HEK293 (cell line): ENCODE measurements at regions not wholly inside any gene's neighbourhood (a gene's known extent, or its start where the extent isn't known, plus 50 kb on each side); places are given as distances from the start of the nearest gene placed in this dataset.

Source experiments
- CTCF ChIA-PET: fragments of 350-600 bp; formaldehyde crosslinking; extraction: SDS; loops from one replicate; lab custom pipeline; 2021; ENCODE audit warnings: antibody characterized with exemption; lab: Yijun Ruan, JAX
- POLR2A ChIA-PET: fragments of 300-600 bp; formaldehyde crosslinking; extraction: SDS; loops from one replicate; lab custom pipeline; 2020; ENCODE audit warnings: antibody characterized with exemption, inconsistent platforms; lab: Yijun Ruan, JAX
- H3K27ac ChIP-seq: fragments of 200-500 bp; sonication (Bioruptor generic); 2 replicates; pipeline ENCODE4 v1.5.1; 2014; ENCODE audit warnings: low read depth, low read length, control low read depth, inconsistent platforms; ENCODE audit errors: extremely low read depth
- H3K36me3 ChIP-seq, 2 experiments: fragments of 200-500 bp in 1 of 2; sonication (Bioruptor generic) in 1 of 2; 1 replicate in 1 of 2; 2 replicates in 1 of 2; pipeline ENCODE4 v1.5.1; 2014 to 2017; ENCODE audit warnings: inconsistent platforms in 2 of 2, low read length in 2 of 2; ENCODE audit not compliant: control insufficient read depth in 2 of 2, insufficient read depth in 1 of 2
- H3K4me1 ChIP-seq: fragments of 200-500 bp; sonication (Bioruptor generic); 2 replicates; pipeline ENCODE4 v1.5.1; 2014; ENCODE audit warnings: mild to moderate bottlenecking, low read length, inconsistent platforms; ENCODE audit not compliant: control insufficient read depth, insufficient read depth
- H3K4me3 ChIP-seq: 2 replicates; pipeline ENCODE4 v1.5.1; 2011; ENCODE audit warnings: low read depth, mild to moderate bottlenecking, control low read depth, low read length, moderate library complexity
- H3K9me3 ChIP-seq: fragments of 200-500 bp; sonication (Bioruptor generic); 2 replicates; pipeline ENCODE4 v1.5.1; 2014; ENCODE audit warnings: low read depth, low read length, inconsistent platforms; ENCODE audit not compliant: control insufficient read depth, insufficient read depth
- AEBP2 ChIP-seq: fragments of 450-650 bp; formaldehyde crosslinking; IDR thresholded peaks from 2 replicates; pipeline ENCODE4 v1.5.1; 2016; ENCODE audit warnings: missing biosample characterization, missing genetic modification characterization, borderline replicate concordance
- BCL6B ChIP-seq: fragments of 450-650 bp; formaldehyde crosslinking; IDR thresholded peaks from 2 replicates; pipeline ENCODE4 v1.5.1; 2017; ENCODE audit warnings: missing biosample characterization, missing genetic modification characterization
- GLIS2 ChIP-seq: fragments of 450-650 bp; formaldehyde crosslinking; IDR thresholded peaks from 2 replicates; pipeline ENCODE4 v1.5.1; 2016; ENCODE audit warnings: missing biosample characterization, missing genetic modification characterization
- HOXC10 ChIP-seq: sonication (generic); formaldehyde crosslinking; IDR thresholded peaks from 2 replicates; pipeline ENCODE4 v1.8.1; 2023; ENCODE audit warnings: mild to moderate bottlenecking, missing genetic modification reagents
- KLF9 ChIP-seq: fragments of 450-650 bp; formaldehyde crosslinking; IDR thresholded peaks from 2 replicates; pipeline ENCODE4 v1.5.1; 2016; ENCODE audit warnings: missing biosample characterization, missing genetic modification characterization, low read depth
- PRDM6 ChIP-seq: fragments of 450-650 bp; formaldehyde crosslinking; IDR thresholded peaks from 2 replicates; pipeline ENCODE4 v1.5.1; 2017; ENCODE audit warnings: missing biosample characterization, missing genetic modification characterization
- SETDB1 ChIP-seq: IDR thresholded peaks from one replicate; pipeline ENCODE4 v1.6.1; 2017; ENCODE audit warnings: mild to moderate bottlenecking, low read length, moderate library complexity, mixed read lengths; ENCODE audit not compliant: insufficient read length
- TCF7L2 ChIP-seq: IDR thresholded peaks from 2 replicates; pipeline ENCODE4 v1.6.1; 2011; ENCODE audit warnings: low read depth, mild to moderate bottlenecking, inconsistent platforms, low read length, moderate library complexity, borderline replicate concordance
- WT1 ChIP-seq: fragments of 450-650 bp; formaldehyde crosslinking; IDR thresholded peaks from 2 replicates; pipeline ENCODE4 v1.5.1; 2016; ENCODE audit warnings: missing biosample characterization, missing genetic modification characterization
- ZBTB21 ChIP-seq: fragments of 450-650 bp; formaldehyde crosslinking; IDR thresholded peaks from 2 replicates; pipeline ENCODE4 v1.5.1; 2017; ENCODE audit warnings: missing biosample characterization, missing genetic modification characterization
- ZBTB8A ChIP-seq: fragments of 450-650 bp; formaldehyde crosslinking; IDR thresholded peaks from 2 replicates; pipeline ENCODE4 v1.5.1; 2016; ENCODE audit warnings: missing biosample characterization, missing genetic modification characterization
- ZFHX2 ChIP-seq: fragments of 450-650 bp; formaldehyde crosslinking; conservative IDR thresholded peaks from 2 replicates; pipeline ENCODE4 v1.5.1; 2016; ENCODE audit warnings: missing biosample characterization, missing genetic modification characterization
- ZNF140 ChIP-seq: fragments of 450-650 bp; formaldehyde crosslinking; IDR thresholded peaks from 2 replicates; pipeline ENCODE4 v1.5.1; 2016; ENCODE audit warnings: missing biosample characterization, missing genetic modification characterization
- ZNF223 ChIP-seq: fragments of 450-650 bp; formaldehyde crosslinking; IDR thresholded peaks from 2 replicates; pipeline ENCODE4 v1.5.1; 2016; ENCODE audit warnings: missing biosample characterization, missing genetic modification characterization
- ZNF23 ChIP-seq: fragments of 450-650 bp; formaldehyde crosslinking; IDR thresholded peaks from 2 replicates; pipeline ENCODE4 v1.5.1; 2016; ENCODE audit warnings: missing biosample characterization, missing genetic modification characterization, borderline replicate concordance
- ZNF24 ChIP-seq: fragments of 450-650 bp; formaldehyde crosslinking; IDR thresholded peaks from 2 replicates; pipeline ENCODE4 v1.5.1; 2016; ENCODE audit warnings: missing biosample characterization, missing genetic modification characterization
- ZNF274 ChIP-seq, 2 experiments: fragments of 200-500 bp in 1 of 2; fragments of 450-650 bp in 1 of 2; sonication (Bioruptor generic) in 1 of 2; formaldehyde crosslinking in 1 of 2; IDR thresholded peaks; 2 replicates each; pipeline versions ENCODE4 v1.5.1 to v1.6.1; 2014 to 2016; ENCODE audit warnings: borderline replicate concordance in 1 of 2, inconsistent platforms in 1 of 2, low read length in 1 of 2, missing biosample characterization in 1 of 2, missing genetic modification characterization in 1 of 2
- ZNF335 ChIP-seq: fragments of 450-650 bp; formaldehyde crosslinking; conservative IDR thresholded peaks from 2 replicates; pipeline ENCODE4 v1.5.1; 2016; ENCODE audit warnings: missing biosample characterization, missing genetic modification characterization
- ZNF529 ChIP-seq: fragments of 450-650 bp; formaldehyde crosslinking; IDR thresholded peaks from 2 replicates; pipeline ENCODE4 v1.5.1; 2017; ENCODE audit warnings: missing genetic modification characterization, missing biosample characterization; ENCODE audit not compliant: insufficient replicate concordance
- ZNF558 ChIP-seq: fragments of 450-650 bp; formaldehyde crosslinking; IDR thresholded peaks from 2 replicates; pipeline ENCODE4 v1.5.1; 2016; ENCODE audit warnings: missing biosample characterization, missing genetic modification characterization
- ZNF624 ChIP-seq: fragments of 450-650 bp; formaldehyde crosslinking; IDR thresholded peaks from 2 replicates; pipeline ENCODE4 v1.5.1; 2017; ENCODE audit warnings: missing biosample characterization, missing genetic modification characterization
- ZNF626 ChIP-seq: fragments of 450-650 bp; sonication (Bioruptor Pico); formaldehyde crosslinking; IDR thresholded peaks from 2 replicates; pipeline ENCODE4 v1.5.1; 2018; ENCODE audit warnings: missing biosample characterization, missing genetic modification characterization, inconsistent platforms
- ZNF629 ChIP-seq: fragments of 450-650 bp; formaldehyde crosslinking; IDR thresholded peaks from 2 replicates; pipeline ENCODE4 v1.5.1; 2017; ENCODE audit warnings: missing biosample characterization, missing genetic modification characterization
- ZNF677 ChIP-seq: fragments of 450-650 bp; IDR thresholded peaks from 2 replicates; pipeline ENCODE4 v1.5.0; 2018; ENCODE audit warnings: missing biosample characterization, mild to moderate bottlenecking, missing genetic modification characterization, moderate library complexity
- ZSCAN23 ChIP-seq: fragments of 450-650 bp; formaldehyde crosslinking; IDR thresholded peaks from 2 replicates; pipeline ENCODE4 v1.5.1; 2016; ENCODE audit warnings: missing biosample characterization, missing genetic modification characterization
- TF ChIP-seq, protein P1 (sequence below): fragments of 450-650 bp; formaldehyde crosslinking; IDR thresholded peaks from 2 replicates; pipeline ENCODE4 v1.5.1; 2017; ENCODE audit warnings: missing biosample characterization, missing genetic modification characterization
- TF ChIP-seq, protein P2 (sequence below): fragments of 450-650 bp; formaldehyde crosslinking; optimal IDR thresholded peaks from 2 replicates; pipeline ENCODE3; 2016; ENCODE audit warnings: missing biosample characterization, mild to moderate bottlenecking, missing genetic modification characterization

DNA sequence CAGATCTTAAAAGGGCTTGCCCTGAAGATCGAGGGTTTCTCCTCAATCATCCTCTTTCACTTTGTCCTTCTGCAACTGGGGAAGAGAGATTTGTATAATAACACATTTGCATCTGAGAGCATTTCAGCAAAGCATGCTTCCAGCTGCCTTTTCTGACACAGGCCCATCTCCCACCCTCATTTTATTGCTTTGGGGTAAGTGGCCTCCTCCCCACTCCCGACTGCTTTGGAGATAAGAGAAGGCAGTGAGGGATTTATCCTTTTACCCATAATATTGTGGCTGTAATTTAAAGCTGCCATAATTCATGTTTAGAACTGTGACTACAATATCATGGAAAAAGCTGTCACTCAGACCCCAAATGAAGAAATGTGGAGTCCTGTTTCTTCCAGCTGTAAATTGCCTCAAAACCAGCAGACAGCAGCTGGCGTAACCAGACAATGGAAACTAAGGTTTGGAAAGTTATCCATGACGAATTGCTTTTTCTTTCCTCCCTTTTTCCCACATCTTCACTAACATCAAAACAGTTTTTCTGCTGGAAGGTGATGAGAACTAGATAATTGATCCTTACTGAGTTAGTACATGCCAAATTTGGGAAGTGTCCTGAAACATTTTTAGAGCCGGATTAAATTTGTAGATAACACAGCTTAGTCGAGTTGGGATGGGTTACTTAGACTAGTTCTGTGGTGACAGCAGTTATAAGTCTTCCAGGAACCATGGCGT is 104.2 kb upstream of the PFN2 start:
- Histone ChIP-seq H3K4me3 (no peak overlapping the region), H3K36me3 (no peaks in the 10 kb centered on the region), H3K9me3 (no peaks in the 10 kb centered on the region), H3K27ac (no peak overlapping the region), H3K4me1 (no peaks in the 10 kb centered on the region)
- ChIA-PET POLR2A (no interaction called here), CTCF (no interaction called here)
- no peak for TF ChIP-seq ZNF274 (IDR thresholded peaks at IDR 0.05; ENCODE audit: low read length)
- TF ChIP-seq ZNF274 (tag by site-specific recombination; IDR thresholded peaks at IDR 0.05; ENCODE audit: borderline replicate concordance) = no peak
- TF ChIP-seq ZNF223 (tag by site-specific recombination) = no peak
- peak; percentile 84; the same call in 1 of the 2 replicates for TF ChIP-seq TCF7L2
- TF ChIP-seq ZNF626 (tag by site-specific recombination) = no peak
- no peak for TF ChIP-seq HOXC10 (CRISPR knock-in tag)
- TF ChIP-seq GLIS2 = no peak
- peak; percentile 31 for TF ChIP-seq PRDM6
- no peak for TF ChIP-seq ZNF24
- TF ChIP-seq SETDB1 = no peak
- TF ChIP-seq, protein P1, sequence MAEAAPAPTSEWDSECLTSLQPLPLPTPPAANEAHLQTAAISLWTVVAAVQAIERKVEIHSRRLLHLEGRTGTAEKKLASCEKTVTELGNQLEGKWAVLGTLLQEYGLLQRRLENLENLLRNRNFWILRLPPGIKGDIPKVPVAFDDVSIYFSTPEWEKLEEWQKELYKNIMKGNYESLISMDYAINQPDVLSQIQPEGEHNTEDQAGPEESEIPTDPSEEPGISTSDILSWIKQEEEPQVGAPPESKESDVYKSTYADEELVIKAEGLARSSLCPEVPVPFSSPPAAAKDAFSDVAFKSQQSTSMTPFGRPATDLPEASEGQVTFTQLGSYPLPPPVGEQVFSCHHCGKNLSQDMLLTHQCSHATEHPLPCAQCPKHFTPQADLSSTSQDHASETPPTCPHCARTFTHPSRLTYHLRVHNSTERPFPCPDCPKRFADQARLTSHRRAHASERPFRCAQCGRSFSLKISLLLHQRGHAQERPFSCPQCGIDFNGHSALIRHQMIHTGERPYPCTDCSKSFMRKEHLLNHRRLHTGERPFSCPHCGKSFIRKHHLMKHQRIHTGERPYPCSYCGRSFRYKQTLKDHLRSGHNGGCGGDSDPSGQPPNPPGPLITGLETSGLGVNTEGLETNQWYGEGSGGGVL = 0 out of 2 replicates have a peak, but pooled peaks have one; percentile 28
- no peak for TF ChIP-seq ZNF140 (tag by site-specific recombination)
- TF ChIP-seq ZFHX2 (tag by site-specific recombination) = no peak
- no peak for TF ChIP-seq BCL6B (tag by site-specific recombination)
- TF ChIP-seq ZNF558 (tag by site-specific recombination) = no peak
- no peak for TF ChIP-seq ZNF629 (tag by site-specific recombination)
- TF ChIP-seq ZBTB8A = no peak
- peak; percentile 73 for TF ChIP-seq WT1 (tag by site-specific recombination)
- no peak for TF ChIP-seq AEBP2 (tag by site-specific recombination)
- no peak for TF ChIP-seq ZNF23 (tag by site-specific recombination)
- no peak for TF ChIP-seq ZBTB21 (tag by site-specific recombination)

GRCh38 chr3:150074277-150074676 is 103.6 kb upstream of the PFN2 start:
- POLR2A ChIA-PET = no interaction called here
- no peak overlapping the region for H3K4me3 ChIP-seq
- TF ChIP-seq ZSCAN23 (tag by site-specific recombination) (no peak), ZNF624 (no peak), ZNF529 (tag by site-specific recombination) (no peak), ZNF335 (no peak), KLF9 (no peak), ZNF677 (tag by site-specific recombination) (no peak)
- TF ChIP-seq, protein P2, sequence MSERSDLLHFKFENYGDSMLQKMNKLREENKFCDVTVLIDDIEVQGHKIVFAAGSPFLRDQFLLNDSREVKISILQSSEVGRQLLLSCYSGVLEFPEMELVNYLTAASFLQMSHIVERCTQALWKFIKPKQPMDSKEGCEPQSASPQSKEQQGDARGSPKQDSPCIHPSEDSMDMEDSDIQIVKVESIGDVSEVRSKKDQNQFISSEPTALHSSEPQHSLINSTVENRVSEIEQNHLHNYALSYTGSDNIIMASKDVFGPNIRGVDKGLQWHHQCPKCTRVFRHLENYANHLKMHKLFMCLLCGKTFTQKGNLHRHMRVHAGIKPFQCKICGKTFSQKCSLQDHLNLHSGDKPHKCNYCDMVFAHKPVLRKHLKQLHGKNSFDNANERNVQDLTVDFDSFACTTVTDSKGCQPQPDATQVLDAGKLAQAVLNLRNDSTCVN (tag by site-specific recombination) = no peak

More at GRCh38 chr3:150074277-150074676, 103.6 kb upstream of the PFN2 start:
- Histone ChIP-seq H3K27ac (no peak overlapping the region), H3K4me1 (no peaks in the 10 kb centered on the region), H3K9me3 (no peaks in the 10 kb centered on the region), H3K36me3 (no peaks in the 10 kb centered on the region)
- CTCF ChIA-PET = no interaction called here
